Activated CD8-positive, alpha-beta T cell treated with anti-CD3 and anti-CD28 coated beads for 36 hours (primary cell): ENCODE measurements at regions not wholly inside any gene's neighbourhood (a gene's known extent, or its start where the extent isn't known, plus 50 kb on each side); places are given as distances from the start of the nearest gene placed in this dataset.

Experiments
- ATAC-seq: fragments of 200-7000 bp; cut with Tn5 transposase; one replicate; pipeline ENCODE4 v1.10.0; 2021; ENCODE audit warnings: mild to moderate bottlenecking, moderate library complexity
- CTCF ChIA-PET: fragments of 350-600 bp; sonication (Branson Sonifier 250); formaldehyde crosslinking; loops from one replicate; lab custom pipeline; 2021; ENCODE audit warnings: antibody characterized with exemption; lab: Charles Lee
- POLR2A ChIA-PET: fragments of 350-600 bp; sonication (Branson Sonifier 250); formaldehyde crosslinking; loops from one replicate; lab custom pipeline; 2021; ENCODE audit warnings: antibody characterized with exemption; lab: Charles Lee
- DNase-seq: peaks from one replicate; pipeline ENCODE4 v3.0.0-alpha.2; 2020
- H3K27ac Mint-ChIP-seq: one replicate; pipeline ENCODE4 v1.8.0; 2021; ENCODE audit warnings: mild to moderate bottlenecking, mixed read lengths
- H3K27me3 Mint-ChIP-seq: one replicate; pipeline ENCODE4 v1.8.0; 2021; ENCODE audit warnings: mixed read lengths
- H3K36me3 Mint-ChIP-seq: one replicate; pipeline ENCODE4 v1.8.0; 2021; ENCODE audit warnings: low read depth, mixed read lengths
- H3K4me1 Mint-ChIP-seq: one replicate; pipeline ENCODE4 v1.8.0; 2021; ENCODE audit warnings: low read depth, mixed read lengths
- H3K4me3 Mint-ChIP-seq: one replicate; pipeline ENCODE4 v1.8.0; 2021; ENCODE audit warnings: mild to moderate bottlenecking, moderate library complexity, mixed read lengths
- H3K9me3 Mint-ChIP-seq: one replicate; pipeline ENCODE4 v1.8.0; 2021; ENCODE audit warnings: mixed read lengths
- intact Hi-C: fragments of 100-400 bp; cut with micrococcal nuclease; formaldehyde crosslinking; loops from one replicate; pipeline ENCODE4 v1.10.0; 2022
- TF ChIP-seq, protein P1 (sequence below): fragments of 200-600 bp; IDR thresholded peaks from one replicate; pipeline ENCODE4 v1.8.0; 2022; ENCODE audit warnings: antibody characterized with exemption, mild to moderate bottlenecking

DNA sequence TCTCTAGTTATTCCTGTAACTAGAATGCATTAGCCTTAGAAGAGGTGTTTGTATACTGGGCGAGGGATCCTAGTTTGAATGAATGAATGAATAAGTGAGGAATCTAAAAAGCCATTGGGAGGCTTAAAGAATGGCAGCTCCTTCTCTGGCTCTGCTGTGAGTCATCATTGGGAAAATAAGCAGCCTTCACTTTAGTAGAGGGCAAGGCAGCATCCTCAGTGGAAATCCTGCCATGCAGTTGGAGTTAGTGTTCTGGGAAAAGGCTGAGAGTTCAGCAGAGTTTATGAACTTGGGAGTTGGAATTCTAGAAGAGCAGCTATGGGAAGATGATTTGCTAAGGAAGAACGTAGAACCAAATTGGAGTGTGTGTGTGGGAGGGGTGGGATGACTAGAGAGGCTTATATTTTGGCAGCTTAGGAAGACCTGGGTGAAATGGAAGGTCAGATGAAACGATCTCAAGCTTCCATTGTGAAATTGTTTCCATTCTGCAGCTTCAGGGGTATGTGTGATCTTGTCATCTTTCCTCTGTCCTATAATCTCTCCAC, 120.8 kb downstream of the PTCSC3 start:
- TF ChIP-seq, protein P1, sequence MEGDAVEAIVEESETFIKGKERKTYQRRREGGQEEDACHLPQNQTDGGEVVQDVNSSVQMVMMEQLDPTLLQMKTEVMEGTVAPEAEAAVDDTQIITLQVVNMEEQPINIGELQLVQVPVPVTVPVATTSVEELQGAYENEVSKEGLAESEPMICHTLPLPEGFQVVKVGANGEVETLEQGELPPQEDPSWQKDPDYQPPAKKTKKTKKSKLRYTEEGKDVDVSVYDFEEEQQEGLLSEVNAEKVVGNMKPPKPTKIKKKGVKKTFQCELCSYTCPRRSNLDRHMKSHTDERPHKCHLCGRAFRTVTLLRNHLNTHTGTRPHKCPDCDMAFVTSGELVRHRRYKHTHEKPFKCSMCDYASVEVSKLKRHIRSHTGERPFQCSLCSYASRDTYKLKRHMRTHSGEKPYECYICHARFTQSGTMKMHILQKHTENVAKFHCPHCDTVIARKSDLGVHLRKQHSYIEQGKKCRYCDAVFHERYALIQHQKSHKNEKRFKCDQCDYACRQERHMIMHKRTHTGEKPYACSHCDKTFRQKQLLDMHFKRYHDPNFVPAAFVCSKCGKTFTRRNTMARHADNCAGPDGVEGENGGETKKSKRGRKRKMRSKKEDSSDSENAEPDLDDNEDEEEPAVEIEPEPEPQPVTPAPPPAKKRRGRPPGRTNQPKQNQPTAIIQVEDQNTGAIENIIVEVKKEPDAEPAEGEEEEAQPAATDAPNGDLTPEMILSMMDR: no peak
- H3K36me3 Mint-ChIP-seq: no peaks in the 10 kb centered on the region
- ATAC-seq (no peak), DNase-seq (no peak)
- H3K4me1 Mint-ChIP-seq: no peaks in the 10 kb centered on the region
- CTCF ChIA-PET: interaction anchor here (1.1 kb wide), 1 partner anchor 14 kb away, joined by 5 read pairs; no protein-coding TSS in a partner anchor
- intact Hi-C loops: no loop called here
- H3K27ac Mint-ChIP-seq: no peak overlapping the region
- peaks cover 1% of the 10 kb centered on the region for H3K27me3 Mint-ChIP-seq
- H3K4me3 Mint-ChIP-seq: no peak overlapping the region
- no peaks in the 10 kb centered on the region for H3K9me3 Mint-ChIP-seq
- POLR2A ChIA-PET: no interaction called here

DNA sequence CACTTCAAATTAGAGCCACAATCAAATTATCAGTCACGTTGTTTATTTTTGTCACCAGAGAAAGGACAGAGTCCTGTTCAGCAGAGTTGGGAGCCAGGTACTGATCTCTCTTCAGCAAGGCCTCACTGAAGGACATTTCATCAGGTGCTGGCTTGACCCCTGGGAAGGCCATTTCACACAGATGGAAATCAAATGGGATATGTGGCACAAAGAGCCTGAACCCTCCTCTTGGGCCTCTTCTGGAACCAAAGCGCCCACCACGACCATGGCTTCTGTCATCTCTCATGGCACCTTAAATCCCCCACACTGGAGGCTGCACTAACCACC, 121.5 kb downstream of the PTCSC3 start:
- ATAC-seq (no peak), DNase-seq (no peak)
- Mint-ChIP-seq H3K27me3 (peaks cover 1% of the 10 kb centered on the region), H3K4me3 (no peak overlapping the region), H3K36me3 (no peaks in the 10 kb centered on the region), H3K4me1 (no peaks in the 10 kb centered on the region), H3K9me3 (no peaks in the 10 kb centered on the region), H3K27ac (no peak overlapping the region)
- intact Hi-C loops: no loop called here
- TF ChIP-seq, protein P1: no peak
- POLR2A ChIA-PET: no interaction called here
- CTCF ChIA-PET: no interaction called here

DNA sequence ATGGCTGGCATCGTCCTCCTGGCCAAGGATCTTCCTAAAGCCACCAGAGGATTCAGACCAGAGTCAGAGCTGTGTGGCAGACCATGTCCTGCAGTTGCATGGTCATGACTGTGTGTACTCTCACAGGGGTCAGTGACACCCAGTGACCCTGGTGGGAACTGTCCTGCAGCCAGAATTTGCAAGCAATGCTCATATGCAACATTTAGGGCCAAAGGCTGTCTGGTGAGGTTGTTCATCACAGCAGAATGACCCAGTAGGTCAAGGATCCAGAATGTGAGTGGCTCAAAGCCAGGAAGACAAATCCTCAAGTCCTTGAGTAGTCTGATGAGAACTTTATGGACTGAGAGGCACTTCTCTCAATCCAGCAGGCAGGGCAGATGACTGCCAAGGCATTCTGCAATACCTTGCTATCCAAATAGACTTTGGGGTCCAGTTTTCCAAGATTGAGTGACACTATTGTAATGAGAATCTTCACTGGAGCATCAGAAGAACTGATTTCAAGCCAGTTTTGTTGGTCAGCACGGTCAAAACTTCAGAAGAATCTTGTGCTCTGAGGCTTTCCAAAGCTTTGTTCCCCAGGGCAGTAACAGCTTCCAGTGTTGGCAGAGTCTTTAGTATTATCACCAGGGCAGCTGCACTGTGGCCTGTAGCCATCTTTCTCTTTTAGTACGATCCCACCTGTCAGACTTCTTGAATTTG, 122.0 kb downstream of the PTCSC3 start:
- Mint-ChIP-seq H3K27ac (no peak overlapping the region), H3K9me3 (no peaks in the 10 kb centered on the region), H3K4me1 (no peaks in the 10 kb centered on the region), H3K27me3 (peaks cover 1% of the 10 kb centered on the region), H3K4me3 (no peak overlapping the region), H3K36me3 (no peaks in the 10 kb centered on the region)
- intact Hi-C loops: no loop called here
- ATAC-seq (no peak), DNase-seq (no peak)
- ChIA-PET CTCF (no interaction called here), POLR2A (no interaction called here)
- TF ChIP-seq, protein P1: no peak

DNA sequence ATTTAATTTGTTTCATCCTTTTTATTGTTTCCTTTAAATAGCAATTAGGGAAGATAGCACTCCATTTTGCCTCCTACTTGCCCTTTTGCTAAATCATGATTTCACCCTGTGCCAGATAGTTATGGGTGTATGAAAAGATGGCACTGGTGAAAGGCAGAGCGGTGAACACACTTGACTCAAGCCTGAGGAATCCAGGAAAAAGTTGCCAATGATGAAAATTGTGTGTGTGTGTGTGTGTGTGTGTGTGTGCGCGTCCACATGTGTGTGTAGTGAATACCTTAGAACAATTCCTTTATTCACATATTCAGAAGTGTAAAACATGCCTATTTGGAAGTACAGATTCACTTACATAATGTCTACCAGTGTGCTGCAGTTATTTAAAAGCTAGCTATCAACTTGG, 123.8 kb downstream of the PTCSC3 start:
- ChIA-PET CTCF (interaction anchor here (2.9 kb wide), 1 partner anchor 17 kb away, joined by 18 read pairs; no protein-coding TSS in a partner anchor), POLR2A (no interaction called here)
- no peaks in the 10 kb centered on the region for H3K36me3 Mint-ChIP-seq
- TF ChIP-seq, protein P1: no peak
- no peaks in the 10 kb centered on the region for H3K9me3 Mint-ChIP-seq
- DNase-seq: no peak
- no peak for ATAC-seq
- H3K4me1 Mint-ChIP-seq: no peaks in the 10 kb centered on the region
- intact Hi-C loops: no loop called here
- no peak overlapping the region for H3K4me3 Mint-ChIP-seq
- H3K27me3 Mint-ChIP-seq: peaks cover 3% of the 10 kb centered on the region
- no peak overlapping the region for H3K27ac Mint-ChIP-seq

DNA sequence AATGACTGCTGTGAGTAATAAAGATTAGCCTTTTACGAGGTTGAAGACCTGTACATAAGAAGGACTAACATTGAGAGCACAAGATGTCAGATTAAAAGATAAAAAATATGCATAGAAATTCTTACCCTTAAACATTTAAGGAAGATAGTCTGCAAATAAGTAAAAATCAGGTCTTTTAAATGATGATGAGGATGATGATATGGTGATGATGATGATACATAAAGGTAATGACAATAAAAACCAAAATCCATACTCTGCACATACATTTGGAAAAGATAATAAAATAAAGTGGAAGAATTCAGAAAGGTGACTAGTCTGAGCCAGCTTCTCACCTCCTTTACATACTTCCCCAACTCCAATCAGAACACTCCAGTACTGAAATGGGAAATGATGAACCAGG, 124.5 kb downstream of the PTCSC3 start:
- TF ChIP-seq, protein P1: no peak
- H3K4me1 Mint-ChIP-seq: no peaks in the 10 kb centered on the region
- intact Hi-C loops: no loop called here
- H3K27me3 Mint-ChIP-seq: peaks cover 3% of the 10 kb centered on the region
- no peaks in the 10 kb centered on the region for H3K36me3 Mint-ChIP-seq
- DNase-seq (no peak), ATAC-seq (no peak)
- H3K27ac Mint-ChIP-seq: no peak overlapping the region
- ChIA-PET CTCF (interaction anchor here (2.9 kb wide), 1 partner anchor 18 kb away, joined by 18 read pairs; no protein-coding TSS in a partner anchor), POLR2A (no interaction called here)
- H3K4me3 Mint-ChIP-seq: no peak overlapping the region
- no peaks in the 10 kb centered on the region for H3K9me3 Mint-ChIP-seq
